Subcutaneous abdominal adipose tissue (tissue), 5 donors: ENCODE measurements at regions not wholly inside any gene's neighbourhood (a gene's known extent, or its start where the extent isn't known, plus 50 kb on each side); places are given as distances from the start of the nearest gene placed in this dataset.
"Not testable (repeated sequence)": the region's sequence is repeated elsewhere in the genome, so short reads cannot be mapped to it uniquely, and the experiment has no call there.

Source experiments
- H3K27ac ChIP-seq: one replicate; pipeline ENCODE4 v1.7.0; 2013; ENCODE audit warnings: low read depth, mild to moderate bottlenecking, inconsistent platforms, low read length, moderate library complexity
- H3K27me3 ChIP-seq, 5 donors: one replicate each; pipeline ENCODE4 v1.7.0; 2013; ENCODE audit warnings: low read length in 5 of 5, inconsistent platforms in 1 of 5; ENCODE audit not compliant: control insufficient read depth in 5 of 5, insufficient read depth in 4 of 5
- H3K36me3 ChIP-seq, 5 donors: one replicate each; pipeline ENCODE4 v1.7.0; 2013; ENCODE audit warnings: low read length in 5 of 5; ENCODE audit not compliant: control insufficient read depth in 5 of 5, insufficient read depth in 5 of 5
- H3K4me1 ChIP-seq, 5 donors: one replicate each; pipeline ENCODE4 v1.7.0; 2013; ENCODE audit warnings: low read length in 5 of 5, mild to moderate bottlenecking in 3 of 5, moderate library complexity in 1 of 5; ENCODE audit not compliant: control insufficient read depth in 5 of 5, insufficient read depth in 5 of 5
- H3K4me3 ChIP-seq, 5 donors: one replicate each; pipeline ENCODE4 v1.7.0; 2013; ENCODE audit warnings: low read length in 5 of 5, low read depth in 1 of 5
- H3K9ac ChIP-seq, 5 donors: one replicate each; pipeline ENCODE4 v1.7.0; 2013; ENCODE audit warnings: low read length in 5 of 5, mild to moderate bottlenecking in 4 of 5, moderate library complexity in 3 of 5
- H3K9me3 ChIP-seq, 5 donors: one replicate each; pipeline ENCODE4 v1.7.0; 2013; ENCODE audit warnings: low read length in 5 of 5; ENCODE audit not compliant: control insufficient read depth in 5 of 5
- donor health status: healthy.
- donor health status: healthy.
- donor health status: healthy.
- donor health status: healthy.
- donor health status: healthy.

- Histone ChIP-seq H3K4me1 (no peaks in the 10 kb centered on the region), H3K36me3 (no peaks in the 10 kb centered on the region), H3K9me3 (peaks cover 2 to 23% (median 12%) of the 10 kb centered on the region in 5 donors), H3K9ac (no peak overlapping the region), H3K4me3 (no peak overlapping the region), H3K27me3 (no peaks in the 10 kb centered on the region), H3K27ac (no peak overlapping the region)
Observed at GRCh38 chr7:138352570-138353461, 107.2 kb upstream of the TRIM24 start.

GRCh38 chr7:138354066-138354465 lies 106.0 kb upstream of the TRIM24 start:
- H3K9ac ChIP-seq: no peak overlapping the region
- H3K27ac ChIP-seq: no peak overlapping the region
- H3K36me3 ChIP-seq: no peaks in the 10 kb centered on the region
- peaks cover 2 to 17% (median 12%) of the 10 kb centered on the region in 5 donors for H3K9me3 ChIP-seq
- H3K4me1 ChIP-seq: no peaks in the 10 kb centered on the region
- H3K27me3 ChIP-seq: no peaks in the 10 kb centered on the region
- H3K4me3 ChIP-seq: no peak overlapping the region

- Histone ChIP-seq H3K4me3 (no peak overlapping the region), H3K36me3 (no peaks in the 10 kb centered on the region), H3K4me1 (no peaks in the 10 kb centered on the region), H3K27me3 (no peaks in the 10 kb centered on the region), H3K27ac (no peak overlapping the region), H3K9me3 (peaks cover 2 to 16% (median 10%) of the 10 kb centered on the region in 5 donors), H3K9ac (no peak overlapping the region)
Observed at GRCh38 chr7:138355254-138355653, 104.8 kb upstream of the TRIM24 start.

- Histone ChIP-seq H3K4me1 (no peaks in the 10 kb centered on the region), H3K27me3 (no peaks in the 10 kb centered on the region), H3K9me3 (no peaks in the 10 kb centered on the region), H3K36me3 (no peaks in the 10 kb centered on the region), H3K27ac (no peak overlapping the region), H3K9ac (no peak overlapping the region), H3K4me3 (no peak overlapping the region)
Observed at GRCh38 chr7:138358850-138359341, 101.2 kb upstream of the TRIM24 start.

GRCh38 chr7:138359870-138360559 lies 100.0 kb upstream of the TRIM24 start:
- Histone ChIP-seq H3K9me3 (no peaks in the 10 kb centered on the region), H3K4me3 (no peak overlapping the region), H3K27ac (no peak overlapping the region), H3K9ac (no peak overlapping the region), H3K36me3 (no peaks in the 10 kb centered on the region), H3K27me3 (no peaks in the 10 kb centered on the region), H3K4me1 (no peaks in the 10 kb centered on the region)

- Histone ChIP-seq H3K9ac (no peak overlapping the region), H3K4me1 (no peaks in the 10 kb centered on the region), H3K36me3 (no peaks in the 10 kb centered on the region), H3K27me3 (no peaks in the 10 kb centered on the region), H3K27ac (no peak overlapping the region), H3K4me3 (no peak overlapping the region), H3K9me3 (peaks cover 0 to 22% (median 20%) of the 10 kb centered on the region in 5 donors)
Observed at GRCh38 chr7:138363721-138364120, 96.3 kb upstream of the TRIM24 start.

- H3K27me3 ChIP-seq, H3K4me3 ChIP-seq, H3K9ac ChIP-seq, H3K27ac ChIP-seq, H3K4me1 ChIP-seq, H3K36me3 ChIP-seq: not testable (repeated sequence)
- peaks cover 7 to 43% (median 36%) of the 10 kb centered on the region in 5 donors for H3K9me3 ChIP-seq
Observed at GRCh38 chr7:138366137-138366536, 93.9 kb upstream of the TRIM24 start.

- H3K27me3 ChIP-seq: not testable (repeated sequence)
- H3K9me3 ChIP-seq: peaks cover 8 to 48% (median 40%) of the 10 kb centered on the region in 5 donors
Observed at GRCh38 chr7:138366676-138367075, 93.4 kb upstream of the TRIM24 start.

GRCh38 chr7:138369797-138370196 lies 90.3 kb upstream of the TRIM24 start:
- Histone ChIP-seq H3K27me3 (no peaks in the 10 kb centered on the region), H3K4me1 (peaks cover 0 to 3% (median 0%) of the 10 kb centered on the region in 5 donors), H3K9me3 (peaks cover 8 to 50% (median 40%) of the 10 kb centered on the region in 5 donors), H3K9ac (no peak overlapping the region), H3K27ac (no peak overlapping the region), H3K36me3 (no peaks in the 10 kb centered on the region), H3K4me3 (no peak overlapping the region)

More at GRCh38 chr7:138366676-138367075, 93.4 kb upstream of the TRIM24 start:
- H3K4me3 ChIP-seq, H3K4me1 ChIP-seq, H3K36me3 ChIP-seq, H3K27ac ChIP-seq, H3K9ac ChIP-seq: not testable (repeated sequence)

- Histone ChIP-seq H3K9ac (no peak overlapping the region), H3K4me3 (no peak overlapping the region), H3K27me3 (no peaks in the 10 kb centered on the region), H3K9me3 (peaks cover 8 to 45% (median 34%) of the 10 kb centered on the region in 5 donors), H3K27ac (no peak overlapping the region), H3K36me3 (no peaks in the 10 kb centered on the region), H3K4me1 (peaks cover 0 to 3% (median 0%) of the 10 kb centered on the region in 5 donors)
Observed at GRCh38 chr7:138370956-138371355, 89.1 kb upstream of the TRIM24 start.
